Ovary (tissue), 7 donors: ENCODE measurements at regions not wholly inside any gene's neighbourhood (a gene's known extent, or its start where the extent isn't known, plus 50 kb on each side); places are given as distances from the start of the nearest gene placed in this dataset.

Source experiments
- DNase-seq, 5 donors: peaks; one replicate each; pipeline ENCODE4 v3.0.0-alpha.2; 2019 to 2020
- H3K27ac ChIP-seq, 2 donors: fragments of 200-600 bp; one replicate each; pipeline versions ENCODE4 v1.5.1 to v1.8.0; 2019 to 2022
- H3K27me3 ChIP-seq: fragments of 200-600 bp; one replicate; pipeline ENCODE4 v1.8.0; 2022
- H3K36me3 ChIP-seq: fragments of 200-600 bp; sonication (generic); one replicate; pipeline ENCODE4 v1.5.1; 2019
- H3K4me1 ChIP-seq: one replicate; pipeline ENCODE4 v1.8.1; 2013; ENCODE audit warnings: mild to moderate bottlenecking, moderate library complexity; ENCODE audit not compliant: insufficient read depth
- H3K4me3 ChIP-seq: fragments of 200-600 bp; sonication (generic); one replicate; pipeline ENCODE4 v1.5.1; 2017
- H3K9me3 ChIP-seq, 2 donors: fragments of 200-600 bp in 1 of 2; sonication (generic) in 1 of 2; one replicate each; pipeline versions ENCODE4 v1.5.1 to v1.8.1; 2013 to 2019; ENCODE audit warnings: mild to moderate bottlenecking in 1 of 2, moderate library complexity in 1 of 2
- EP300 ChIP-seq: sonication (generic); formaldehyde crosslinking; IDR thresholded peaks from one replicate; pipeline ENCODE4 v1.6.1; 2017; ENCODE audit warnings: antibody characterized with exemption
- POLR2A ChIP-seq: fragments of 450-650 bp; IDR thresholded peaks from one replicate; pipeline ENCODE4 v1.6.1; 2017; ENCODE audit warnings: antibody characterized with exemption, mild to moderate bottlenecking, moderate library complexity
- WGBS, 3 donors: extraction: QIAGEN DNeasy Blood & Tissue Kit in 1 of 3; methylation state at CpG; one replicate each; pipeline versions ENCODE4 v1.1.5 to v1.1.7; 2013 to 2017; 5-methylcytosine and 5-hydroxymethylcytosine counted together
- intact Hi-C, 4 donors: fragments of 100-400 bp; cut with DNase I; formaldehyde crosslinking; loops; one replicate each; pipeline versions ENCODE4 v1.11.0 to v1.15.1; 2022 to 2023
- TF ChIP-seq, protein P1 (sequence below), 3 donors: fragments of 450-650 bp in 2 of 3; fragments of 200-600 bp in 1 of 3; IDR thresholded peaks; one replicate each; pipeline versions ENCODE4 v1.5.1 to v1.8.0; 2016 to 2022; ENCODE audit warnings: antibody characterized with exemption in 3 of 3, mild to moderate bottlenecking in 1 of 3
- donor health status: DM: no; HTN: no; CAD: no; lungs with moderate emphysema.
- donor health status: DM: no; HTN: no; CAD: no.
- donor health status: Bipolar disorder and iron deficiency.
- donor health status: DM: no; HTN: no; CAD: no.
- donor health status: DM: yes; HTN: yes; CAD: no.

DNA sequence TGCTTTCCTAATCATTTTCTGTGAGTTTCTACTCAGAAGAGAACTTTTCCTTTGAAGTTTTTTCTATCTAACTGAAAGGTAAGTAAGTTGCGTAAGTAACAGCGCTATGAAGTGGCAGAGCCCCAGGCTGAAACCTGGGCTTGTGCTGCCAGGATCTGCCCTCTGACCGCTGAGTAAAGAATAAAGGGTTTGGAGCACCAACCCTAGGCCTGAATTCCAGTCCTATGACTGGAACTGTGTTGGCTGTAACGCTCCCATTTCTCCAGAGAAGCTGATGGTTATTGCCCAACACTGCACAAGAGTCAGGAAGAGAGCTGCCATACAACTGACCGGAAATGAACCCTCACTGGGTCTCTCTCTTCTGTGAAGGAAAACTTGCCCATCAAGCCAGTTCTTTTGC, 87.0 kb downstream of the FOXB1 start:
- intact Hi-C loops, result no loop called here
- 81 to 82% (median 82%) methylated on average over 5 of the region's 5 CpGs for WGBS, 3 donors

DNA sequence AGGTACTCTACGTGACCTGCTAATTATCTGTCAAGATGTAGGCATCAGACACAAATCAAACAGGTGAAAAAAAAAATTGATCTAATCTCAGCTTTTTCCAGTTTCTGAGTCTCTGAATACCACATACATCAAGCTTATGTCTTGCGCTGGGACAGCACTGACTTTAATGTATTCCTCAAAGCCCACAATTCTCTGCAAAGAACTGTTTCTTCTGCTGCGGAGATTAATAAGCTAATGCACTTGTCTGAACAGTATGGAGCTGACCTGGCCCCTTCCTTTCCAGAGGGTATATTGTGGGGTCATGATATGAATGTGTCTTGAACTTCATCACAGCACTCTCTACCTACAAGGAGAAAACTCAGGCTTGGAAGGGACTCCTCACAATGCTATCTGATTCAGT, 87.8 kb downstream of the FOXB1 start:
- no peak for TF ChIP-seq EP300
- TF ChIP-seq, protein P1, sequence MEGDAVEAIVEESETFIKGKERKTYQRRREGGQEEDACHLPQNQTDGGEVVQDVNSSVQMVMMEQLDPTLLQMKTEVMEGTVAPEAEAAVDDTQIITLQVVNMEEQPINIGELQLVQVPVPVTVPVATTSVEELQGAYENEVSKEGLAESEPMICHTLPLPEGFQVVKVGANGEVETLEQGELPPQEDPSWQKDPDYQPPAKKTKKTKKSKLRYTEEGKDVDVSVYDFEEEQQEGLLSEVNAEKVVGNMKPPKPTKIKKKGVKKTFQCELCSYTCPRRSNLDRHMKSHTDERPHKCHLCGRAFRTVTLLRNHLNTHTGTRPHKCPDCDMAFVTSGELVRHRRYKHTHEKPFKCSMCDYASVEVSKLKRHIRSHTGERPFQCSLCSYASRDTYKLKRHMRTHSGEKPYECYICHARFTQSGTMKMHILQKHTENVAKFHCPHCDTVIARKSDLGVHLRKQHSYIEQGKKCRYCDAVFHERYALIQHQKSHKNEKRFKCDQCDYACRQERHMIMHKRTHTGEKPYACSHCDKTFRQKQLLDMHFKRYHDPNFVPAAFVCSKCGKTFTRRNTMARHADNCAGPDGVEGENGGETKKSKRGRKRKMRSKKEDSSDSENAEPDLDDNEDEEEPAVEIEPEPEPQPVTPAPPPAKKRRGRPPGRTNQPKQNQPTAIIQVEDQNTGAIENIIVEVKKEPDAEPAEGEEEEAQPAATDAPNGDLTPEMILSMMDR (IDR thresholded peaks at IDR 0.05), result no peak
- TF ChIP-seq POLR2A, result no peak
- Histone ChIP-seq H3K4me1 (no peaks in the 10 kb centered on the region), H3K36me3 (no peaks in the 10 kb centered on the region), H3K9me3 (no peaks in the 10 kb centered on the region), H3K27me3 (no peaks in the 10 kb centered on the region), H3K27ac (no peak overlapping the region), H3K4me3 (no peak overlapping the region)
- 82 to 83% (median 83%) methylated on average over 3 of the region's 3 CpGs for WGBS, 3 donors
- no peak for DNase-seq
- intact Hi-C loops, result no loop called here

More for the DNA sequence above, 87.0 kb downstream of the FOXB1 start:
- no peak for DNase-seq
- no peaks in the 10 kb centered on the region for H3K27me3 ChIP-seq
- no peaks in the 10 kb centered on the region for H3K36me3 ChIP-seq
- no peaks in the 10 kb centered on the region for H3K9me3 ChIP-seq
- H3K4me1 ChIP-seq, result no peaks in the 10 kb centered on the region
- no peak overlapping the region for H3K27ac ChIP-seq
- no peak overlapping the region for H3K4me3 ChIP-seq
- TF ChIP-seq EP300, result no peak
- TF ChIP-seq, protein P1 (IDR thresholded peaks at IDR 0.05), result no peak
- no peak for TF ChIP-seq POLR2A

DNA sequence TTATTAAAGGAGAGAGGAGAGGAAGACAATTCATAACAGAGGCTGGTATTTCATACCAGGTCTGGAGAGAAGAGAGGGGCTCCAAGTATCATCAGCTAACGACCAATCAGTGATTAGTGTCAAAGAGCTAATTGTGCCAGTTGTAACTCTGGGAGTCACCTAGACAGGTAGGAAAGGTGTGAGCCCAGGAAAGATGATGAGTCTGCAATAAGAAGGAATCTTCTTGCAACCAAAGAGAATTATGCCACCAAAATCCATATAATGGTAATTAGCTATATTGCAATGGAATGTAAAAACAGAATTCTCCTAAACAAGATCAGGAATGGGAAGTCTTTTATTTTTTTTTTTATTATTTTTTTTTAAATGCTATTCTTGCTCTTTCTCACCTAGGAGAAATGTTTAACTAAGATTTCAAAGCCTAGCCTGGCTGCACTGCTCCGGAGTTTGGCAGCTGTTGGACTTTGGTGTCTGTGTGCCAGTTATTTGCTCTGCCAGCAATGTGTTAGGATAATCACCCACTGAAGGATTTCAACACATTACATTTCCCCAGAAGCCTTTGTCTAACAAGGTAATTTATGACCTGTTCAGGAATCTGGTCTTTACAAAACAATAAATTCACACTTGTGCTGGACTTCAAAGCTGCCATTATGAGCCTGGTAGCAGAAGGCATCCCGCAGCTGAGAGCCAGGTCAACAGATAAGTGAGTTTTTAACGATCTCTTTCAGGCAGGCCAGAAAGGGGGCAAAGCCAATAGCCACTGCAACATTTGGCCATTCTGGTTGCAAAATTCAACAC, 89.4 kb downstream of the FOXB1 start:
- Histone ChIP-seq H3K27me3 (no peaks in the 10 kb centered on the region), H3K4me1 (no peaks in the 10 kb centered on the region), H3K36me3 (no peaks in the 10 kb centered on the region), H3K4me3 (no peak overlapping the region), H3K9me3 (no peaks in the 10 kb centered on the region), H3K27ac (no peak overlapping the region)
- 8 to 13% (median 9%) methylated on average over 4 of the region's 4 CpGs for WGBS, 3 donors
- DNase-seq, result no peak
- intact Hi-C loops, result no loop called here
- TF ChIP-seq, protein P1 (IDR thresholded peaks at IDR 0.05), result no peak
- TF ChIP-seq POLR2A (no peak), EP300 (no peak)

DNA sequence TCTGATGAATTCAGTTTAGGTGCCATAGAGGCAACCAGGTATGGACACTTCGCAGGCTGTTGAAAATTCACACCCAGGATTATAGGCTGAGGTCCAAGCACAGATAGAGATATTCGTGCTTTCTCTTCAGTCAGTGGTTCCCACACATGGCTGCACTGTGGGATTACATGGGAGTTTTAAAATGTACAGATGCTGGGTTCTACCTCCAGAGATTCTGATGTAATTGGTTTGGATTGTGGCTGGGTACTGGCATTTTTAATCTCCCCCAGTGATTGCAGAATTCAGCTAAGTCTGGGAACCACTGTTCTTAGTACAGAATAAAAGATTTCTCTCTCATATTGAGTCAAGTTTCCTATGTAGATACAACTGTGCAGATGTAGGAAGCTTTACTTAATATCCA, 91.6 kb downstream of the FOXB1 start:
- Histone ChIP-seq H3K27me3 (no peaks in the 10 kb centered on the region), H3K27ac (no peak overlapping the region), H3K9me3 (no peaks in the 10 kb centered on the region), H3K4me3 (no peak overlapping the region), H3K36me3 (no peaks in the 10 kb centered on the region), H3K4me1 (no peaks in the 10 kb centered on the region)
- WGBS, 3 donors, result 46 to 64% (median 60%) methylated on average over 2 of the region's 2 CpGs
- TF ChIP-seq, protein P1 (IDR thresholded peaks at IDR 0.05), result no peak
- intact Hi-C loops, result no loop called here
- no peak for DNase-seq
